Astrocyte (in vitro differentiated cells and primary cell): ENCODE measurements at regions not wholly inside any gene's neighbourhood (a gene's known extent, or its start where the extent isn't known, plus 50 kb on each side); places are given as distances from the start of the nearest gene placed in this dataset.

Source experiments
- DNase-seq: peaks from one replicate; pipeline ENCODE4 v3.0.0-alpha.2; 2010; ENCODE audit warnings: low read depth
- FAIRE-seq: peaks from 2 replicates; lab custom pipeline; 2011; peaks lifted over from hg19 to GRCh38; lab: Jason Lieb, UNC
- H2AFZ ChIP-seq: 2 replicates; pipeline ENCODE4 v1.6.0; 2012; ENCODE audit warnings: low read depth, low read length, inconsistent platforms
- H3K27ac ChIP-seq: 2 replicates; pipeline ENCODE4 v1.5.1; 2011; ENCODE audit warnings: low read depth, low read length, inconsistent platforms
- H3K27me3 ChIP-seq: 2 replicates; pipeline ENCODE4 v1.6.0; 2011; ENCODE audit warnings: low read length, inconsistent platforms; ENCODE audit not compliant: insufficient read depth
- H3K36me3 ChIP-seq: 2 replicates; pipeline ENCODE4 v1.5.1; 2011; ENCODE audit warnings: low read length, inconsistent platforms; ENCODE audit not compliant: insufficient read depth
- H3K4me1 ChIP-seq: 2 replicates; pipeline ENCODE4 v1.5.1; 2011; ENCODE audit warnings: low read length, inconsistent platforms; ENCODE audit not compliant: insufficient read depth
- H3K4me2 ChIP-seq: 2 replicates; pipeline ENCODE4 v1.6.0; 2012; ENCODE audit warnings: low read length, inconsistent platforms
- H3K4me3 ChIP-seq: 2 replicates; pipeline ENCODE4 v1.5.1; 2011; ENCODE audit warnings: low read depth, mild to moderate bottlenecking, low read length, inconsistent platforms; ENCODE audit not compliant: insufficient read depth
- H3K79me2 ChIP-seq: 2 replicates; pipeline ENCODE4 v1.6.0; 2012; ENCODE audit warnings: mild to moderate bottlenecking, low read length, inconsistent platforms; ENCODE audit not compliant: insufficient read depth
- H3K9ac ChIP-seq: 2 replicates; pipeline ENCODE4 v1.6.0; 2012; ENCODE audit warnings: mild to moderate bottlenecking, low read length, inconsistent platforms
- H3K9me3 ChIP-seq: 2 replicates; pipeline ENCODE4 v1.5.1; 2012; ENCODE audit warnings: low read depth, mild to moderate bottlenecking, low read length, inconsistent platforms; ENCODE audit not compliant: insufficient read depth
- H4K20me1 ChIP-seq: 2 replicates; pipeline ENCODE4 v1.6.0; 2012; ENCODE audit warnings: low read length, inconsistent platforms; ENCODE audit not compliant: insufficient read depth
- H3K27ac Mint-ChIP-seq: one replicate; pipeline ENCODE4 v1.8.0; 2021; ENCODE audit warnings: mild to moderate bottlenecking, mixed read lengths; ENCODE audit not compliant: unreplicated experiment
- H3K27me3 Mint-ChIP-seq: one replicate; pipeline ENCODE4 v1.8.0; 2021; ENCODE audit warnings: low read depth, mixed read lengths; ENCODE audit not compliant: unreplicated experiment
- H3K36me3 Mint-ChIP-seq: one replicate; pipeline ENCODE4 v1.8.0; 2021; ENCODE audit warnings: low read depth, mixed read lengths; ENCODE audit not compliant: unreplicated experiment
- H3K4me1 Mint-ChIP-seq: one replicate; pipeline ENCODE4 v1.8.0; 2021; ENCODE audit warnings: low read depth, mixed read lengths; ENCODE audit not compliant: unreplicated experiment
- H3K4me3 Mint-ChIP-seq: one replicate; pipeline ENCODE4 v1.8.0; 2021; ENCODE audit warnings: mild to moderate bottlenecking, moderate library complexity, mixed read lengths; ENCODE audit not compliant: unreplicated experiment
- H3K9me3 Mint-ChIP-seq: one replicate; pipeline ENCODE4 v1.8.0; 2021; ENCODE audit warnings: mild to moderate bottlenecking, mixed read lengths; ENCODE audit not compliant: unreplicated experiment
- EZH2 ChIP-seq: IDR thresholded peaks from 2 replicates; pipeline ENCODE4 v1.6.1; 2012; ENCODE audit warnings: mild to moderate bottlenecking, low read length, inconsistent platforms; ENCODE audit not compliant: insufficient read depth
- TF ChIP-seq, protein P1 (sequence below): IDR thresholded peaks from 2 replicates; pipeline ENCODE4 v1.5.1; 2011; ENCODE audit warnings: low read depth, mild to moderate bottlenecking, inconsistent platforms, low read length, moderate library complexity; ENCODE audit not compliant: insufficient read depth

DNA sequence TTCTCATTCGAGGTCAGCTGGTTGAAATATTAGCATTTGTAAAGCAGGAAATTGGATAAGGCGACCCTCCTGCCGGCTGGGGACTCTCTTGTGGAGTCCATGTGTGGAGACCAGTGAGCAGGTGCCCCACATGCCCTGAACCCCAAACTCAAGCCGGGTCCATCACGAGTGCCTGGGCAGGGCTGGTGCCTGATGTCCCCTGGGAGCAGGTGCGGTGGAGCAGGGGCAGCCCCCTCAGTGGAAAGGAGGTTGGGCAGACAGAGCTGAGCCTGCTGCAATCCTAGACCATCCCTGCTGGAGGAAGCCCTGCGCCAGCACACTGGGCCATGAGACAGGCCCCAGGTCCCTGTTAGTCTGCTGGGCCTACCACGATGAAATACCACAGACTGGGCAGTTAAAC lies 395.6 kb downstream of the NPHP4 start:
- Histone ChIP-seq H2AFZ (no peak overlapping the region), H4K20me1 (no peaks in the 10 kb centered on the region), H3K9me3 (peaks cover 3% of the 10 kb centered on the region), H3K36me3 (no peaks in the 10 kb centered on the region), H3K27me3 (no peaks in the 10 kb centered on the region), H3K4me1 (no peaks in the 10 kb centered on the region), H3K27ac (no peak overlapping the region), H3K9ac (no peak overlapping the region), H3K4me3 (no peak overlapping the region), H3K4me2 (no peak overlapping the region), H3K79me2 (no peaks in the 10 kb centered on the region)
- H3K4me3 Mint-ChIP-seq = no peak overlapping the region
- H3K27me3 Mint-ChIP-seq = peaks cover 36% of the 10 kb centered on the region
- DNase-seq = no peak
- no peaks in the 10 kb centered on the region for H3K36me3 Mint-ChIP-seq
- peaks cover 5% of the 10 kb centered on the region for H3K9me3 Mint-ChIP-seq
- no peaks in the 10 kb centered on the region for H3K4me1 Mint-ChIP-seq
- TF ChIP-seq, protein P1, sequence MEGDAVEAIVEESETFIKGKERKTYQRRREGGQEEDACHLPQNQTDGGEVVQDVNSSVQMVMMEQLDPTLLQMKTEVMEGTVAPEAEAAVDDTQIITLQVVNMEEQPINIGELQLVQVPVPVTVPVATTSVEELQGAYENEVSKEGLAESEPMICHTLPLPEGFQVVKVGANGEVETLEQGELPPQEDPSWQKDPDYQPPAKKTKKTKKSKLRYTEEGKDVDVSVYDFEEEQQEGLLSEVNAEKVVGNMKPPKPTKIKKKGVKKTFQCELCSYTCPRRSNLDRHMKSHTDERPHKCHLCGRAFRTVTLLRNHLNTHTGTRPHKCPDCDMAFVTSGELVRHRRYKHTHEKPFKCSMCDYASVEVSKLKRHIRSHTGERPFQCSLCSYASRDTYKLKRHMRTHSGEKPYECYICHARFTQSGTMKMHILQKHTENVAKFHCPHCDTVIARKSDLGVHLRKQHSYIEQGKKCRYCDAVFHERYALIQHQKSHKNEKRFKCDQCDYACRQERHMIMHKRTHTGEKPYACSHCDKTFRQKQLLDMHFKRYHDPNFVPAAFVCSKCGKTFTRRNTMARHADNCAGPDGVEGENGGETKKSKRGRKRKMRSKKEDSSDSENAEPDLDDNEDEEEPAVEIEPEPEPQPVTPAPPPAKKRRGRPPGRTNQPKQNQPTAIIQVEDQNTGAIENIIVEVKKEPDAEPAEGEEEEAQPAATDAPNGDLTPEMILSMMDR = no peak
- no peak for TF ChIP-seq EZH2
- FAIRE-seq = no peak
- H3K27ac Mint-ChIP-seq = no peak overlapping the region

GRCh38 chr1:5595531-5596170 lies 396.6 kb downstream of the NPHP4 start:
- Mint-ChIP-seq H3K36me3 (no peaks in the 10 kb centered on the region), H3K27me3 (peaks cover 26% of the 10 kb centered on the region), H3K4me1 (no peaks in the 10 kb centered on the region), H3K27ac (no peak overlapping the region), H3K4me3 (no peak overlapping the region), H3K9me3 (peaks cover 10% of the 10 kb centered on the region)
- DNase-seq (no peak), FAIRE-seq (no peak)
- Histone ChIP-seq H3K4me1 (no peaks in the 10 kb centered on the region), H3K27ac (no peak overlapping the region), H4K20me1 (no peaks in the 10 kb centered on the region), H3K9ac (no peak overlapping the region), H3K27me3 (no peaks in the 10 kb centered on the region), H3K79me2 (no peaks in the 10 kb centered on the region), H3K4me3 (no peak overlapping the region), H3K36me3 (no peaks in the 10 kb centered on the region), H2AFZ (no peak overlapping the region), H3K4me2 (no peak overlapping the region), H3K9me3 (peaks cover 3% of the 10 kb centered on the region)
- no peak for TF ChIP-seq EZH2
- TF ChIP-seq, protein P1 = no peak
